ENCODE measurements at regions not wholly inside any gene's neighbourhood (a gene's known extent, or its start where the extent isn't known, plus 50 kb on each side); places are given as distances from the start of the nearest gene placed in this dataset.

GRCh38 chr5:81805086-81805485 is 54.2 kb upstream of the SSBP2 start:
- Histone ChIP-seq H3K9me3 (ENCODE audit: control insufficient read depth, insufficient read depth, low read length) (no peaks in the 10 kb centered on the region), H2BK20ac (ENCODE audit: low read depth, low read length) (no peak overlapping the region), H2AFZ (replicated peaks; ENCODE audit: low read length, poor library complexity) (no peak overlapping the region), H3K27ac (ENCODE audit: insufficient read depth, low read length) (no peak overlapping the region), H2BK120ac (ENCODE audit: low read depth, low read length) (no peak overlapping the region), H3K4me1 (ENCODE audit: control insufficient read depth, insufficient read depth, low read length) (no peaks in the 10 kb centered on the region), H3K36me3 (ENCODE audit: control insufficient read depth, insufficient read depth, low read length) (no peaks in the 10 kb centered on the region), H4K8ac (ENCODE audit: low read depth in 2 of 2, low read length in 2 of 2) (no peak overlapping the region), H4K20me1 (ENCODE audit: insufficient read depth, low read length) (no peaks in the 10 kb centered on the region), H2AK9ac (replicated peaks; ENCODE audit: low read depth, low read length, poor library complexity) (no peak overlapping the region), H3K23ac (ENCODE audit: low read depth, low read length) (no peak overlapping the region), H4K91ac (ENCODE audit: insufficient read depth, low read depth, low read length) (no peak overlapping the region), H3K14ac (replicated peaks; ENCODE audit: low read depth, low read length) (no peak overlapping the region), H4K5ac (ENCODE audit: low read depth, low read length) (no peak overlapping the region), H3K79me1 (ENCODE audit: low read depth in 1 of 2, low read length in 2 of 2) (no peaks in the 10 kb centered on the region), H3K27me3 (ENCODE audit: control insufficient read depth, insufficient read depth, low read length) (no peaks in the 10 kb centered on the region; the same call in 1 of the 2 replicates), H3K9me1 (ENCODE audit: insufficient read depth, low read length) (no peaks in the 10 kb centered on the region), H2AK5ac (ENCODE audit: low read depth, low read length) (no peak overlapping the region), H3K4me3 (ENCODE audit: insufficient read depth, low read depth, low read length) (no peak overlapping the region), H2BK5ac (ENCODE audit: low read depth, low read length, poor library complexity, severe bottlenecking) (no peak overlapping the region), H3K9ac (ENCODE audit: low read depth, low read length) (no peak overlapping the region), H3K4ac (ENCODE audit: low read depth, low read length) (no peak overlapping the region), H2BK15ac (ENCODE audit: low read depth, low read length) (no peak overlapping the region), H3K4me2 (ENCODE audit: low read depth, low read length) (no peak overlapping the region), H3K18ac (ENCODE audit: low read depth, low read length) (no peak overlapping the region), H3K56ac (ENCODE audit: extremely low read depth, insufficient read depth, low read length) (no peak overlapping the region)
- POLR2A ChIA-PET (ENCODE audit: unreplicated experiment) = interaction anchor here (0.7 kb wide), 1 partner anchor 762 kb away, joined by 5 read pairs; no protein-coding TSS in a partner anchor
- in situ Hi-C loops (cut with MboI; ENCODE audit: low sequenced_read_pairs) = no loop called here
- BruUV-seq (replicated peaks) = no TSS peak
- intact Hi-C loops (cut with micrococcal nuclease) = no loop called here
- DNase-seq (no peak), ATAC-seq (ENCODE audit: low read depth) (no peak)
- CTCF ChIA-PET = no interaction called here
- TF ChIP-seq NFE2L2 (IDR thresholded peaks at IDR 0.05; ENCODE audit: low read depth, low read length) = no peak
- no peak for TF ChIP-seq ELK1 (IDR thresholded peaks at IDR 0.05; ENCODE audit: borderline replicate concordance, low read depth, low read length)
- TF ChIP-seq CTCF (conservative IDR thresholded peaks at IDR 0.05; ENCODE audit: low read depth, low read length) = no peak
- no peak for TF ChIP-seq BHLHE40 (IDR thresholded peaks at IDR 0.05; ENCODE audit: low read depth, low read length)
- no peak for TF ChIP-seq RFX5 (IDR thresholded peaks at IDR 0.05; ENCODE audit: low read depth, low read length)
- TF ChIP-seq MXI1 (IDR thresholded peaks at IDR 0.05; ENCODE audit: borderline replicate concordance, low read depth, low read length) = no peak
- no peak for TF ChIP-seq FOS (IDR thresholded peaks at IDR 0.05; ENCODE audit: low read depth, low read length)
- dilution Hi-C loops (cut with HindIII; ENCODE audit: low sequenced_read_pairs, unreplicated experiment) = no loop called here
